Daoy (cell line): ENCODE measurements at regions not wholly inside any gene's neighbourhood (a gene's known extent, or its start where the extent isn't known, plus 50 kb on each side); places are given as distances from the start of the nearest gene placed in this dataset.
"Not testable (repeated sequence)": the region's sequence is repeated elsewhere in the genome, so short reads cannot be mapped to it uniquely, and the experiment has no call there.

ENCODE experiments used
- DNase-seq: peaks from one replicate; pipeline ENCODE4 v3.0.0-alpha.2; 2015; ENCODE audit warnings: low read depth

DNA sequence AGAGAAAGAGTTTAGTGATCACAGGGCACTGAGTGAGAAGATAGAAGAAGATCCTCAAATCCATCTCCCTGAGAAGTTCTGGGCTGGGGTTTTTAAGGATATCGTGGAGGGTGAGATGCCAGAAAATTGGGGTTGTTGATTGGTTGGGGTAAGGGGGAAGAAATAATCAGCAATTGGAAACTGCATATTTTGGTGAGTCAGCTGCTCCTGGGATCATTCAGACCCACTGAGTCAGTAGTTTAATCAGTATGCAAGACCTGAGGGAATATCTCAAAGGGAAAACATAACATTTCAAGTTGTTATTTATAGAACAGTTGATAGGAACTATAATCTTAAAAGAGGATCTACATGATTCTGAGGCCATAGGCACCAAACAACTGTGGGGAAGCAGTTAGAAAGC, 183.4 kb downstream of the FCRL5 start:
- not testable (repeated sequence) for DNase-seq

GRCh38 chr1:157368363-157368762, 184.0 kb downstream of the FCRL5 start:
- no peak for DNase-seq

DNA sequence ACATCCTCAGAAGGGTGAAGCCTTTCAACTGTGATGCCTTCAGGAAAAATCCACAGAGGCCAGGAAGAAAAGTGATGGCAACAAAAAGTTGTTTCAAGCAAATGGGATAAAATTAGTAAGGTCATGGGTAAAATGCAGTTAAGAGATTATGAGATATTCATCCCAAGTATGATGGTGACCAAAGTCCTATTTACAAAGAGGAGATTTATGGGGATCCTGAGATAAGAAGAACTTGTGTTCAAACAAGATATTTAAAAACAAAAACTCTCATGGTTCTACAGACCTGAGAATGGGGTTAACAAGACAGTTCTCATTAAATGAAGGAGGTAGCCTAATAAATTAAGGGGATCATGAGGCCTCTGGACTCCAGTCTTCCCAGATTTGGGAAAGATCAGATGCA, 184.4 kb downstream of the FCRL5 start:
- DNase-seq = no peak

- no peak for DNase-seq
Observed at GRCh38 chr1:157367091-157367739, 185.1 kb downstream of the FCRL5 start.

DNA sequence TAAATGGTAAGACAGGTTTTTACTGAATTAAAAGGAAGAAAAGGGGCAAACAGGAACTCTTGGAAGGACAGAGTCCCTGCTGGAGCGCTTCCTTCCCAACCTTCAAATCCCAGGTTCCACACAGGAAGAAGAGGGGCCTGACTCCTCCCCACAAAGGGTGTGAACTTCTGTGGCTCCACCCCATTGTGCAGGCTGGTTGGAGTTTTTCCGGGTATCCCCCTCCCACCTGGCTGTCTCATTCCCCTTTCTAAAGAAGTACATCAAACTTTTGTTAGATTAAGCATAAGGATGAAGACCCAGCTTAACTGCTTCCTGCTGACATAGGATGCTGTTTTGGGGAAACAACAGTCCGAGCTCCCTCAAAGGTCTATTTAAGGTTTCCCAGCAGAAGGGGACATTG, 187.7 kb downstream of the FCRL5 start:
- DNase-seq = no peak

- DNase-seq = peak; percentile 50
Observed at GRCh38 chr1:157363660-157364140, 188.6 kb downstream of the FCRL5 start.

DNA sequence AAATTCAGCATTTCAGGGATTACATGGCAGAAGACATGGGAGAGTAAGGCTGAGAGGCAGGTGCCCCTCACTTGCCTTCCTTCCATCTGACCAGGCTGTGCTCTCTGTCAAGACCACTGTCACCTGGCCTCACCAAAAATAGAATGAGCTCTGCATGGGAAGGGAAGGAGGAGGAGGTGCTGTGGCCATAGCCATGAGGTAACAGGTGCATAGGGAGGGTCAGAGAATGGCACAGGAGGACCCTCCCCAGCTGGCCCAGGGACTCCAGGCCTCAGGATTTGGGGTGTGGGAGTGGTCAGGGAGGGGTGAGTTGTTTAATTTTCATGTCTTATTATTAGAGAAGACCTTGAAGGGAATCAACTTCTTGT, 192.3 kb downstream of the FCRL5 start:
- no peak for DNase-seq

DNA sequence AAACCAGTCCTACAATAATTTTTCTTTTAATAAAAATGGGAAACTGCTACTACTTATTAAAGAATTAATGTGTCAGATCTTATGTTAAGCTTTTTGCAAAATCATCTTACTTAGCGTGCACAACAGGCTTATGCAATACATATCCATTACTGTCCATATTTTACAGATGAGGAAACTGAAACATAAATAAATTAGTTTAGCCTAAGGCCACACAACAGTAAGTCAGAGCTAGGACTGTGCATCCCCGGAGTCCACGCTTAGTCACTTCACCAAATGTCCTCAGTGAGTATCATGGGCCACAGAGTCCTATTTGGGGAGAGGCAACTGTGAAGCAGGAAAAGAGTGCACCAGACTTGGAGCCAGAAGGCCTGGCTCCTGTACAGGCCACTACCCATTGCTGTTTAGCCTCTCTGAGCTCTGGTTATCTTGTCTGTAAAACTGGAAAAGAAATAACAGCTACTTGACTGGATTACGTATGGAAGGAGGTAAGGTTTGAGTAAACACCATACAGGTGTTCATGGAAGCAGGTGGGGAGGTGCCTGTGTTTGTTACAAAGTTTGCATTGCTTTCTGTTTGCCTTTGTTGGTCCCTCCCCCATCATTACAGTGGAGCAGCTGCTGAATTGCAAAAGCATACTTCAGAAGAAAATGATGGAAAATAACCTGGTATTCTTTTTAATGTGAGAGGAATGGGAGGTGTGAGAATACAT, 192.8 kb downstream of the FCRL5 start:
- no peak for DNase-seq

- DNase-seq = no peak
Observed at GRCh38 chr1:157357111-157357510, 195.2 kb downstream of the FCRL5 start.

GRCh38 chr1:157356601-157357000, 195.7 kb downstream of the FCRL5 start:
- DNase-seq = no peak

GRCh38 chr1:157353546-157353945, 198.8 kb downstream of the FCRL5 start:
- DNase-seq = no peak

- DNase-seq = no peak
Observed at GRCh38 chr1:157352817-157353408, 199.4 kb downstream of the FCRL5 start.

GRCh38 chr1:157352216-157352615, 200.1 kb downstream of the FCRL5 start:
- no peak for DNase-seq

GRCh38 chr1:157351800-157352199, 200.5 kb downstream of the FCRL5 start:
- DNase-seq = not testable (repeated sequence)

- DNase-seq = no peak
Observed at GRCh38 chr1:157348538-157349480, 203.5 kb downstream of the FCRL5 start.

DNA sequence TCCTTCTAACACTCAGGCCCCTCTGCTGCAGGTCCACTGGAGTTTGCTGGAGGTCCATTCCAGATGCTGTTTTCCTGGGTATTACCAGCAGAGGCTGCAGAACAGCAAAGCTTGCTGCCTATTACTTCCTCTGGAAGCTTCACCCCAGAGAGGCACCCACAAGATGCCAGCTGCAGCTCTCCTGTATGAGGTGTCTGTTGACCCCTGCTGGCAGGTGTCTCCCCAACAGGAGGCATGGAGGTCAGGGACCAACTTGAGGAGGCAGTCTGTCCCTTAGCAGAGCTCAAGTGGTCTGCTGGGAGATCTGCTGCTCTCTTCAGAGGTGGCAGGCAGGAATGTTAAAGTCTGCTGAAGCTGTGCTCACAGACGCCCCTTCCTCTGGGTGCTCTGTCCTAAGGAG, 204.8 kb downstream of the FCRL5 start:
- DNase-seq = no peak

DNA sequence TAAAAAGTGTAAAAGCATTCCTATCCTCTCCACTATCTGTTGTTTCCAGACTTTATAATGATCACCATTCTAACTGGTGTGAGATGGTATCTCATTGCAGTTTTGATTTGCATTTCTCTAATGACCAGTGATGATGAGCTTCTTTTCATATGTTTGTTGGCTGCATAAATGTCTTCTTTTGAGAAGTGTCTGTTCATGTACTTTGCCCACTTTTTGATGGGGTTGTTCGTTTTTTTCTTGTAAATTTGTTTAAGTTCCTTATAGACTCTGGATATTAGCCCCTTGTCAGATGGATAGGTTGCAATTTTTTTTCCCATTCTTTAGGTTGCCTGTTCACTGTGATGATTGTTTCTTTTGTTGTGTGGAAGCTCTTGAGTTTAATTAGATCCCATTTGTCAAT, 199.6 kb upstream of the ETV3 start:
- DNase-seq = not testable (repeated sequence)

- DNase-seq = no peak
Observed at GRCh38 chr1:157335056-157335455, 196.9 kb upstream of the ETV3 start.

GRCh38 chr1:157334041-157334440, 195.8 kb upstream of the ETV3 start:
- DNase-seq = no peak

GRCh38 chr1:157330177-157330576, 192.0 kb upstream of the ETV3 start:
- not testable (repeated sequence) for DNase-seq

- DNase-seq = not testable (repeated sequence)
Observed at GRCh38 chr1:157328120-157328519, 189.9 kb upstream of the ETV3 start.
